GM10248 (cell line): ENCODE measurements at regions not wholly inside any gene's neighbourhood (a gene's known extent, or its start where the extent isn't known, plus 50 kb on each side); places are given as distances from the start of the nearest gene placed in this dataset.

Source experiments
- CTCF ChIA-PET: fragments of 300-600 bp; sonication (Branson Sonifier 250); formaldehyde crosslinking; extraction: SDS; loops from one replicate; lab custom pipeline; 2021; ENCODE audit warnings: antibody characterized with exemption; lab: Yijun Ruan, JAX
- POLR2A ChIA-PET: fragments of 350-650 bp; sonication (Branson Sonifier 250); formaldehyde crosslinking; extraction: SDS; loops from one replicate; lab custom pipeline; 2020; ENCODE audit warnings: antibody characterized with exemption; lab: Yijun Ruan, JAX
- DNase-seq: peaks from one replicate; pipeline ENCODE4 v3.0.0; 2012; ENCODE audit errors: extremely low spot score
- CTCF ChIP-seq: IDR thresholded peaks from 2 replicates; pipeline ENCODE4 v1.5.1; 2012; ENCODE audit warnings: mild to moderate bottlenecking, low read depth; ENCODE audit errors: extremely low read depth, missing control alignments, control extremely low read depth

DNA sequence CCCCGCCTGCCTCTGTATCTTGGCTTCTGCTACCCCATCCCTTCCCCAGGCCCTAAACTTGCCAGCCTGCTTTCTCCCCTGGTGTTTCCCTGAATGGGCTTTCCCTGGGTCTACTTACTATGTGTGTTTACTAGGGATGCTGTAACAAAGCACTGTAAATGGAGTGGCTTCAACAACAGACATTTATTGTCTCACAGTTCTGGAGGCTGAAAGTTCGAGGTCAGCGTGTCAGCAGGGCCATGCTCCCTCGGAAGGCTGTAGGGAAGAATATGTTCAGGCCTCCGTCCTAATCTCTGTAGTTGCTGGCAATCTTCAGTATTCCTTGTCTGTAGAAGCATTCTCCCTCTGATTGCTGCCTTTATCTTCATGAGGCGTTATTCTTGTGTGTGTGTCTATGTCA is 113.6 kb downstream of the DDX1 start:
- ChIA-PET POLR2A (no interaction called here), CTCF (no interaction called here)
- TF ChIP-seq CTCF: no peak
- no peak for DNase-seq

GRCh38 chr2:15705839-15706386 is 114.2 kb downstream of the DDX1 start:
- ChIA-PET CTCF (no interaction called here), POLR2A (no interaction called here)
- no peak for DNase-seq
- TF ChIP-seq CTCF: no peak

DNA sequence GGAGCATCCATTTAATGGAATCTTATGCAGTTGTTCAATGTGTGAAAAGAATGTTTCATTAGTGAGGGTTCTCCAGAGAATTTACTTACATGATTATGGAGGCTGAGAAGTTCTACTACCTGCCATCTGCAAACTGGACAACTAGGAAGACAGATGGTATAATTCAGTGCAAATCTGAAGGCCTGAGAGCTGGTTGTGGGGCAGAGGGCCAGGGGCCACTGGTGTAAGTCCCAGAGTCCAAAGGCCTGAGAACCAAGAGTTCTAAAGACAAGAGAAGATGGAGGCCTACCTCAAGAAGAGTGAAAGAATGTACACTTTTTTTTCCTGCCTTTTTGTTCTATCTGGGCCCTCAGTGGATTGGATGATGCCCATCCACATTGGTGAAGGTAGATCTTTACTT is 114.8 kb downstream of the DDX1 start:
- POLR2A ChIA-PET: no interaction called here
- no peak for TF ChIP-seq CTCF
- CTCF ChIA-PET: no interaction called here
- DNase-seq: no peak

DNA sequence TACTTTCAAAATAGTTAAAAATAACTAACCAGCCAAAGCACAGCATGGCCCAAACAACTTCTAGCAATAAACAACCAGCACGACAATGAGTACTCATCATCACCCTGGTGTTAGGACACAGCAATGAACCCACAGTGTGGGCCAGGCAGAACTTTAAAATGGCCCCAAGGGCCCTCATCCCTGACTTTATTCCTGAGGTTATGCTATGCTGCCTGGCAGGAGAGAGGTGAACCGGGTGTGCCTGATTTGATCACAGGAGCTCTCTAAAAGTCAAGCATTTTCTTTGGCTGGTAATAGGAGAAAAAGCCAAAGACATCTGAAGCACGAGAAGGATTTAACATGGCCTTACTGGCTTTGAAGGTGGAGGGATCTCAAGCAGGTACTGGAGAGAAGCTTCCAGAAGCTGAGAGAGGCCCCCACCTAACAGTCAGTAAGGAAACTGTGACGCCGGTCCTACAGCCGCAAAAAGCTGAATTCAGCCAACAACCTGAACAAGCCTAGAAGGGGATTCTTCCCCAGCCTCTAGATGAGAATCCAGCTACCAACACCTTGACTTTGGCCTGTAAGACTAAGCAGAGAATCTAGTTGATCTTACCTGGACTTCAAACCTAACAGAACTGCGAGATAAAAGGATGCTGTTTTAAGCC is 115.4 kb downstream of the DDX1 start:
- no peak for TF ChIP-seq CTCF
- ChIA-PET CTCF (no interaction called here), POLR2A (no interaction called here)
- DNase-seq: no peak

GRCh38 chr2:15708161-15708560 is 116.5 kb downstream of the DDX1 start:
- CTCF ChIA-PET: no interaction called here
- TF ChIP-seq CTCF: no peak
- DNase-seq: no peak
- POLR2A ChIA-PET: no interaction called here

DNA sequence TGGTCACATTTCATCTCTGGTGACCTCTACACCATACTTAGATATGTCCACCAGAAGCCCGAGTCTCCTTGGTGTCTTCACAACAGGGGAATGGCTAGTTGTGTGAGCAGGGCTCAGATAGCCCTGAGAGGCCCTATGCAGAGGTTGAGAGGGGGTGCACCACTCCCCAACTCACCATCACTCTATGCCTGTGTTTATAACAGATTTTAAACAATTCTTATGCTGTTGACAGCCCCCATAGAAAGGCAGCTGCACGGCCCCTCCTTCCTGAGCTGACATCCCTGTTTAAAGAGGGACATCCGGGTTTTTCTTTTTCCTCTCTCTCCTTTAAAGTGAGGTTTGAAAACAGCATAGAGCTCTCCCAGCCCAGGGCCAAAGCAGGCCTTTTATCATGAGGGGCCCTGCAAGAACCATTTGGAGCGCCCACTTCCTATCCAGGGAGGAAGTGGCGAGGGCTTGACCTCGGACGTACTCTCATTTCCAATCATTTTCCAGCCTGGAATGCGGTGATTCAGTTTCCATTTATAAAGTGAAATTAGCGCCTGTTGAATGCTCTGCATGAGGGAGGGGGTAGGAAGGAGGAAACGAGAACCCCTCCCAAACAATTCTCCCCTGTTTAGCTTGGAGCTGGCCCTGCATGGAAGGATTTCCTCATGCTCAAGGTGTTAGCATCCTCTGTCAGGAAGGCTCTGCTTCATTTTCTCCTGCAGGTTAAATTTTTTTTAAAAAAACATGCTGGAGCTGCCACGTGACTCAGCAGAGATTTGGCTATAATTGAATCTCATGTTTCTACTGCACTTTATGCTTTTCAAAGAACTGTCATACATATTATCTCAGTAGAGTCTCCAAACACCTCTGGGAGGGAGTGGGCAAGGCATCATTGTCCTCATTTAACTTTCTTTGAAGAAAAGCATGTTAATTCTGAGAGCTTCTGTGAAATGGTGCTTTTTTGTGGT is 117.5 kb downstream of the DDX1 start:
- POLR2A ChIA-PET: no interaction called here
- CTCF ChIA-PET: no interaction called here
- no peak for DNase-seq
- TF ChIP-seq CTCF: no peak
